ENCODE measurements at regions not wholly inside any gene's neighbourhood (a gene's known extent, or its start where the extent isn't known, plus 50 kb on each side); places are given as distances from the start of the nearest gene placed in this dataset.

DNA sequence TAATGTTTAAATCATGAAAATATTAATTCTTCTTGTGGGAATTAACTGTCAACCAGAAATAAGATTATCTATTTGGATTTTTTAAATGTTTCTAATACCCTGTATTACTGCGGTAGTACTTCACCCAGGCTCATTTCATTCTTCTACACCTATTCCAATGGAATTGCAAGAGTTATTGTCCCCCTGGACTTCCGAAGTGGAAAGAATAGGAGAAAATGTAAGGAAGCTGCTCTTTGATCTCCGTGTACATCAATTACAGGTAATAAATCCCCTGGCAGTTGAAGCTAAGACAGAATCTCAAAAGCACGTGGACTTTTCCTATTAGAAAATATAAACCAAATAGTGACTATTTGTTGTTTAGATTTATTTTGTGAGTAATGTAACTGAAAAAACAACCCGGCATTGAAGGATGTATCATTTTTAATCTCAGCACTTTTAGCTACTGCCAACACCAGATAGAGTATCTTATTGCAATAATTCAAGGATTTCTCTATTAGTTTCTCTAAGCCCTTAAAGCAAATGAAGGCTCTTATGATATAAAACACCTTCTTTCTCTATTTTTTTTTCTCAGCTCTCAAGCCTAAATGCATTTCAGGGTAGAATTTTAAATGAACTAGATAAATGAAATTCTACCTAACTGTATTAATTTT is 77.3 kb downstream of the MZT1 start:
- Histone ChIP-seq H3K79me2 (ENCODE audit: insufficient read depth, low read length) (no peaks in the 10 kb centered on the region), H3K4me2 (ENCODE audit: low read depth, low read length) (no peak overlapping the region), H3K27ac (ENCODE audit: extremely low read length, insufficient read depth, low read length) (no peak overlapping the region), H3K27me3 (ENCODE audit: control insufficient read depth in 1 of 2, insufficient read depth in 2 of 2, low read length in 2 of 2) (no peaks in the 10 kb centered on the region), H4K20me1 (ENCODE audit: insufficient read depth, low read length) (no peaks in the 10 kb centered on the region), H3K4me3 (replicated peaks in 1 of 3; ENCODE audit: insufficient read depth in 1 of 3, low read depth in 2 of 3, low read length in 3 of 3) (no peak overlapping the region), H2AFZ (ENCODE audit: low read length) (no peak overlapping the region), H3K36me3 (replicated peaks in 1 of 2; ENCODE audit: control insufficient read depth in 1 of 2, insufficient read depth in 2 of 2, low read length in 2 of 2) (no peaks in the 10 kb centered on the region), H3K4me1 (ENCODE audit: insufficient read depth, low read length) (0 out of 2 replicates have a peak, but pooled peaks cover 4% of the 10 kb centered on the region), H3K9ac (ENCODE audit: insufficient read depth, low read depth, low read length) (no peak overlapping the region), H3K9me3 (ENCODE audit: low read length) (no peaks in the 10 kb centered on the region)
- no TSS peak for BruUV-seq (replicated peaks)
- intact Hi-C loops (cut with micrococcal nuclease; ENCODE audit: unreplicated experiment) (no loop called here), in situ Hi-C loops (cut with HindIII; ENCODE audit: extremely low pct_ligation_motif_present, low pct_unique_long_range_greater_than_20kb) (no loop called here)
- ChIA-PET POLR2A (no interaction called here), CTCF (ENCODE audit: low intra/inter-chr PET ratio, low total read pairs) (no interaction called here)
- DNase-seq (ENCODE audit: low spot score) (no peak), FAIRE-seq (no peak), ATAC-seq (no peak)
- TF ChIP-seq XRCC5 (optimal IDR thresholded peaks at IDR 0.05; ENCODE audit: low read length): no peak
- TF ChIP-seq ZNF644 (CRISPR knock-in tag; IDR thresholded peaks at IDR 0.05; ENCODE audit: low read depth): no peak
- no peak for TF ChIP-seq HOXD1 (CRISPR knock-in tag; IDR thresholded peaks at IDR 0.05)
- no peak for TF ChIP-seq ZNF292 (CRISPR knock-in tag; IDR thresholded peaks at IDR 0.05; ENCODE audit: borderline replicate concordance, low read depth)
- TF ChIP-seq MLLT10 (CRISPR knock-in tag; IDR thresholded peaks at IDR 0.05): no peak
- no peak for TF ChIP-seq DNMT3B (CRISPR knock-in tag; conservative IDR thresholded peaks at IDR 0.05)
- TF ChIP-seq, protein P1, sequence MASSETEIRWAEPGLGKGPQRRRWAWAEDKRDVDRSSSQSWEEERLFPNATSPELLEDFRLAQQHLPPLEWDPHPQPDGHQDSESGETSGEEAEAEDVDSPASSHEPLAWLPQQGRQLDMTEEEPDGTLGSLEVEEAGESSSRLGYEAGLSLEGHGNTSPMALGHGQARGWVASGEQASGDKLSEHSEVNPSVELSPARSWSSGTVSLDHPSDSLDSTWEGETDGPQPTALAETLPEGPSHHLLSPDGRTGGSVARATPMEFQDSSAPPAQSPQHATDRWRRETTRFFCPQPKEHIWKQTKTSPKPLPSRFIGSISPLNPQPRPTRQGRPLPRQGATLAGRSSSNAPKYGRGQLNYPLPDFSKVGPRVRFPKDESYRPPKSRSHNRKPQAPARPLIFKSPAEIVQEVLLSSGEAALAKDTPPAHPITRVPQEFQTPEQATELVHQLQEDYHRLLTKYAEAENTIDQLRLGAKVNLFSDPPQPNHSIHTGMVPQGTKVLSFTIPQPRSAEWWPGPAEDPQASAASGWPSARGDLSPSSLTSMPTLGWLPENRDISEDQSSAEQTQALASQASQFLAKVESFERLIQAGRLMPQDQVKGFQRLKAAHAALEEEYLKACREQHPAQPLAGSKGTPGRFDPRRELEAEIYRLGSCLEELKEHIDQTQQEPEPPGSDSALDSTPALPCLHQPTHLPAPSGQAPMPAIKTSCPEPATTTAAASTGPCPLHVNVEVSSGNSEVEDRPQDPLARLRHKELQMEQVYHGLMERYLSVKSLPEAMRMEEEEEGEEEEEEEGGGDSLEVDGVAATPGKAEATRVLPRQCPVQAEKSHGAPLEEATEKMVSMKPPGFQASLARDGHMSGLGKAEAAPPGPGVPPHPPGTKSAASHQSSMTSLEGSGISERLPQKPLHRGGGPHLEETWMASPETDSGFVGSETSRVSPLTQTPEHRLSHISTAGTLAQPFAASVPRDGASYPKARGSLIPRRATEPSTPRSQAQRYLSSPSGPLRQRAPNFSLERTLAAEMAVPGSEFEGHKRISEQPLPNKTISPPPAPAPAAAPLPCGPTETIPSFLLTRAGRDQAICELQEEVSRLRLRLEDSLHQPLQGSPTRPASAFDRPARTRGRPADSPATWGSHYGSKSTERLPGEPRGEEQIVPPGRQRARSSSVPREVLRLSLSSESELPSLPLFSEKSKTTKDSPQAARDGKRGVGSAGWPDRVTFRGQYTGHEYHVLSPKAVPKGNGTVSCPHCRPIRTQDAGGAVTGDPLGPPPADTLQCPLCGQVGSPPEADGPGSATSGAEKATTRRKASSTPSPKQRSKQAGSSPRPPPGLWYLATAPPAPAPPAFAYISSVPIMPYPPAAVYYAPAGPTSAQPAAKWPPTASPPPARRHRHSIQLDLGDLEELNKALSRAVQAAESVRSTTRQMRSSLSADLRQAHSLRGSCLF (CRISPR knock-in tag; IDR thresholded peaks at IDR 0.05; ENCODE audit: borderline replicate concordance): no peak
- TF ChIP-seq ZNF333 (CRISPR knock-in tag; IDR thresholded peaks at IDR 0.05; ENCODE audit: borderline replicate concordance): no peak
- TF ChIP-seq ZNF891 (CRISPR knock-in tag; IDR thresholded peaks at IDR 0.05): no peak
- no peak for TF ChIP-seq MAZ (IDR thresholded peaks at IDR 0.05; ENCODE audit: borderline replicate concordance, low read depth, low read length)
- TF ChIP-seq MAZ (CRISPR knock-in tag; IDR thresholded peaks at IDR 0.05; ENCODE audit: low read depth): no peak
- no peak for TF ChIP-seq MAFG (CRISPR knock-in tag; IDR thresholded peaks at IDR 0.05)
- TF ChIP-seq, protein P2, sequence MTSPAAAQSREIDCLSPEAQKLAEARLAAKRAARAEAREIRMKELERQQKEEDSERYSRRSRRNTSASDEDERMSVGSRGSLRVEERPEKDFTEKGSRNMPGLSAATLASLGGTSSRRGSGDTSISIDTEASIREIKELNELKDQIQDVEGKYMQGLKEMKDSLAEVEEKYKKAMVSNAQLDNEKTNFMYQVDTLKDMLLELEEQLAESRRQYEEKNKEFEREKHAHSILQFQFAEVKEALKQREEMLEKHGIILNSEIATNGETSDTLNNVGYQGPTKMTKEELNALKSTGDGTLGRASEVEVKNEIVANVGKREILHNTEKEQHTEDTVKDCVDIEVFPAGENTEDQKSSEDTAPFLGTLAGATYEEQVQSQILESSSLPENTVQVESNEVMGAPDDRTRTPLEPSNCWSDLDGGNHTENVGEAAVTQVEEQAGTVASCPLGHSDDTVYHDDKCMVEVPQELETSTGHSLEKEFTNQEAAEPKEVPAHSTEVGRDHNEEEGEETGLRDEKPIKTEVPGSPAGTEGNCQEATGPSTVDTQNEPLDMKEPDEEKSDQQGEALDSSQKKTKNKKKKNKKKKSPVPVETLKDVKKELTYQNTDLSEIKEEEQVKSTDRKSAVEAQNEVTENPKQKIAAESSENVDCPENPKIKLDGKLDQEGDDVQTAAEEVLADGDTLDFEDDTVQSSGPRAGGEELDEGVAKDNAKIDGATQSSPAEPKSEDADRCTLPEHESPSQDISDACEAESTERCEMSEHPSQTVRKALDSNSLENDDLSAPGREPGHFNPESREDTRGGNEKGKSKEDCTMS (CRISPR knock-in tag; conservative IDR thresholded peaks at IDR 0.05): no peak
- WGBS (ENCODE audit: low lambda C conversion rate): 21% methylated on average over 5 of the region's 5 CpGs
